ENCODE measurements at regions not wholly inside any gene's neighbourhood (a gene's known extent, or its start where the extent isn't known, plus 50 kb on each side); places are given as distances from the start of the nearest gene placed in this dataset.

DNA sequence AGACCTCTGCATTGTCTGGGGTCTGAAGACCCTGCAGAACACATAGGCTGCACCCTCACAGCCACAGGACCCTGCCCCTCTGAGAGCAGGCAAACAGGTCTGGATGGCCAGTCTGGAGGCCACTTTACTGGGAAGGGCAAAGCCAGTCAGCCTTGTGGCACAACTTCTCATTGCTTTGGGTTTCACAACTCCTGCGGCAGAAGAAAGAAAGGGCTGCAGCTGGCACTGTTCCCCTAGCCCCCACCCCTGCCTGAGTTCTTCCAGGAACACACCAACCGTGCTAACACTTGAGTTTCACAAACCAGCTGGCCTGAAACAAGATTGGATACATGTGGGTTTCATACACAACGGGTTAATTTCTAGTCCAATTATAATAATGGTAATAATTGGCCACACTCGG, 276.5 kb upstream of the MGAT5 start:
- no peak overlapping the region for H3K4me3 ChIP-seq (replicated peaks; ENCODE audit: low read depth, low read length)

DNA sequence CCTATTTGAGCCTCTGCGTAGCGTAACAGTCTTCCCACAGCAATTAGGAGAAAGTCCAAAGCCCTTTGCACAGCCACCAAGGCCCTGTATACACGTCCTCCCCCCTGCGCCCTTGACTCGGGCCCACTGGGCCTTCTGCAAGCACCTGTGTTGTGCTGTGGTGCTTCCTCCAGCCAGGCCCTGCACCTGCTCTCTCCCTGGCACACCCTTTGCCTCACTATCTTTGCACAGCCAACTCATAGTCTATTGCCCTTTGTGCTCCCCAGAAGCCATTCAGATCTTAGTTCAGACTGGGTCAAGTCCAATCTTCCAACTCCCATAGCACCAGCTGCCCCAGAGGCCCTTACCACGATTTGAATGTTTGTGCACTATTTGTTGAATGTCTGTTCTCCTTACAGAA, 271.6 kb upstream of the MGAT5 start:
- H3K27me3 ChIP-seq (replicated peaks; ENCODE audit: control insufficient read depth, insufficient read depth, low read length): no peaks in the 10 kb centered on the region; the same call in 1 of the 2 replicates
- DNase-seq (ENCODE audit: extremely low read depth, insufficient read length): no peak
- no peaks in the 10 kb centered on the region for H3K36me3 ChIP-seq (ENCODE audit: control insufficient read depth, insufficient read depth, low read length)
- no peak overlapping the region for H3K4me3 ChIP-seq (replicated peaks; ENCODE audit: low read depth, low read length)
- TF ChIP-seq, protein P1, sequence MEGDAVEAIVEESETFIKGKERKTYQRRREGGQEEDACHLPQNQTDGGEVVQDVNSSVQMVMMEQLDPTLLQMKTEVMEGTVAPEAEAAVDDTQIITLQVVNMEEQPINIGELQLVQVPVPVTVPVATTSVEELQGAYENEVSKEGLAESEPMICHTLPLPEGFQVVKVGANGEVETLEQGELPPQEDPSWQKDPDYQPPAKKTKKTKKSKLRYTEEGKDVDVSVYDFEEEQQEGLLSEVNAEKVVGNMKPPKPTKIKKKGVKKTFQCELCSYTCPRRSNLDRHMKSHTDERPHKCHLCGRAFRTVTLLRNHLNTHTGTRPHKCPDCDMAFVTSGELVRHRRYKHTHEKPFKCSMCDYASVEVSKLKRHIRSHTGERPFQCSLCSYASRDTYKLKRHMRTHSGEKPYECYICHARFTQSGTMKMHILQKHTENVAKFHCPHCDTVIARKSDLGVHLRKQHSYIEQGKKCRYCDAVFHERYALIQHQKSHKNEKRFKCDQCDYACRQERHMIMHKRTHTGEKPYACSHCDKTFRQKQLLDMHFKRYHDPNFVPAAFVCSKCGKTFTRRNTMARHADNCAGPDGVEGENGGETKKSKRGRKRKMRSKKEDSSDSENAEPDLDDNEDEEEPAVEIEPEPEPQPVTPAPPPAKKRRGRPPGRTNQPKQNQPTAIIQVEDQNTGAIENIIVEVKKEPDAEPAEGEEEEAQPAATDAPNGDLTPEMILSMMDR (IDR thresholded peaks at IDR 0.05; ENCODE audit: insufficient read depth, low read length, poor library complexity, severe bottlenecking): no peak

More for the DNA sequence above, 276.5 kb upstream of the MGAT5 start:
- TF ChIP-seq, protein P1 (IDR thresholded peaks at IDR 0.05; ENCODE audit: insufficient read depth, low read length, poor library complexity, severe bottlenecking): no peak
- no peaks in the 10 kb centered on the region for H3K36me3 ChIP-seq (ENCODE audit: control insufficient read depth, insufficient read depth, low read length)
- H3K27me3 ChIP-seq (replicated peaks; ENCODE audit: control insufficient read depth, insufficient read depth, low read length): no peaks in the 10 kb centered on the region
- no peak for DNase-seq (ENCODE audit: extremely low read depth, insufficient read length)

DNA sequence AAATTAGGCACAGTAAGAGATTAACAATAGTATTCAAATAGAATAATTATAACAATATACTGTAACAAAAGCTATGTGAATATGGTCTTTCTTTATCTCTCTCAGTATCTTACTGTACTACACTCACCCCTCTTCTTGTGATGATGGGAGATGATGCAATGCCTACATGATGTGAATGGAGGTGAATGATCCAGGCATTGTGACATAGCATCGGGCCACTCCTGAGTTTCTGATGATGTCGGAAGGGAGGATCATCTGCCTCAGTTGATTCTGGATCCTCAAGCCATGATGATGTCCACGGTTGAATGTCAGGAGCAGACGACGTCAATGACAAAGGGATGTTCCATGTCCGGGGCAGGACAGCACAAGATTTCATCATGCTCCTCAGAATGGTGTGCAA, 268.3 kb upstream of the MGAT5 start:
- Histone ChIP-seq H3K27me3 (replicated peaks; ENCODE audit: control insufficient read depth, insufficient read depth, low read length) (no peaks in the 10 kb centered on the region; the same call in 1 of the 2 replicates), H3K36me3 (ENCODE audit: control insufficient read depth, insufficient read depth, low read length) (no peaks in the 10 kb centered on the region), H3K4me3 (replicated peaks; ENCODE audit: low read depth, low read length) (no peak overlapping the region)
- TF ChIP-seq, protein P1 (IDR thresholded peaks at IDR 0.05; ENCODE audit: insufficient read depth, low read length, poor library complexity, severe bottlenecking): no peak
- no peak for DNase-seq (ENCODE audit: extremely low read depth, insufficient read length)

DNA sequence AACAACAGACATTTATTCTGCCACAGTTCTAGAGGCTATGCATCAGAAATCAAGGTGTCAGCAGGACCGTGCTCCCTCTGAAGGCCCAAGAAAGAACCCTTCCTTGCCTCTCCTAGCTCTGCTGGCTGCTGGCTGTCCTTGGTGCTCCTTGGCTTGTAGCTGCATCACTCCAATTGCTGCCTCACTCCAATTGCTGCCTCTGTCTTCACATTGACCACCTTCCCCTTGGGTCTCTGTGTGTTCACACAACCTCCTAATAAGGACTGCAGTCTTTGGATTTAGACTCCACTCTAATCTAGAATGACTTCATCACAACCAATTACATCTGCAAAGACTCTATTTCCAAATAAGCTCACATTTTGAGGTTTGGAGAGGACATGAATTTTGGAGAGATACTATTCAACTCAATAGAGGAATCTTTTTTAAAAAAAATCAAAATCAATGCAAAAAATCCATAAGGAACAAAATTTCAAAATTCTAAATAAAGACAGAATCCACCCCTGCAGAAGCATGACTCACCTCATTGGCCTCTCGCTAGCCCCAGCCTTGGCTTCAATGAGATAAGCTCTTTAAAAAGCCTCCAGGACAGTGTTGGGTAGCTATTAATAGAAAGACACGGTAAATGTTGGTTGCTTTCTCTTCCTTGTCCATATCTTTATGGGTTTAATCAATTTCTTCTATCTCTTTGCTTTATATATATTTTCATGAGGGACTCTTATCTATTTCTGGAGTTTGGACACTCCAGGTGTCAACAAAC, 267.6 kb upstream of the MGAT5 start:
- TF ChIP-seq, protein P1 (IDR thresholded peaks at IDR 0.05; ENCODE audit: insufficient read depth, low read length, poor library complexity, severe bottlenecking): no peak
- H3K36me3 ChIP-seq (ENCODE audit: control insufficient read depth, insufficient read depth, low read length): no peaks in the 10 kb centered on the region
- H3K4me3 ChIP-seq (replicated peaks; ENCODE audit: low read depth, low read length): no peak overlapping the region
- H3K27me3 ChIP-seq (replicated peaks; ENCODE audit: control insufficient read depth, insufficient read depth, low read length): no peaks in the 10 kb centered on the region; the same call in 1 of the 2 replicates
- DNase-seq (ENCODE audit: extremely low read depth, insufficient read length): no peak

DNA sequence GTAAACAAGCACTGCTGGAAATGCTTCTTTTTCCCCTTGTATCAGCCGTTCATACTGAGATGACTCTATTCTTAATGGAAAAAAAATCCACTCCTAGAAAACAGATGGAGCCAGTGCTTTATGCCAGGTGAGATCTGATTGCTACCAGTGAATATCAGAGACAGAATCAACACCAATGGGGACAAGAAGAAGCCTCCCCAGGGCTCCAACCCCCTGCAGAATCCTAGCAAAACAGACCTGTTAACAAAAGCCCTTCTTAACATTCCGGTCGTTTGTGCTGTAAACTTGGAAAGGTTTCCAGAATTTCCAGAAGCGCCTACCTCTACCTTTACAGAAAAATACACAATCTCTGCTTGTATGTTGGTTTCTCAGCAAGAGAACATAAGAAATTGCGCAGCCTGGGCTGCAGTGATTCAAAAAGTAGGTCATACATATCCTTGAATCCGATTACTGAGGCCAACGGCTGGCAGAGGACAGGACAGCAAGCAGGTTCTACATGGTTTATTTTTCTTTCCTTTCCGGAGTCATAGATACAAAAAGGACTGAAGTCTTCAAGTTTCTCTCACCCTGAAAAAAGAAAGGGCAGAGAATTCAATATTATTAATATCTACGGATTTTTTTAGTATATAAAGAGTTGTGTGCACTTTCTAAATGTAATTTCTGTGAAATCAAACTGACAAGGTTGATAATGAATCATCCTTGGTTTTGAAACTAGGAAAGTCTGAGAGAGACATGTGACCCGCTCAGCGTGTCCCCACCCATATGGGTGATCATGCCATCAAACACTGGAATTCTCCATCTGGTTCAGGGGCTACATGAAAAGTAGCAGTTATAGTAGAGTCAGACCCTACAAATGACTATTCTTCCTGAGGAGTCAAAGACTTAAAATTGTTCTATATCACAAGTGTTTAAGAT, 266.7 kb upstream of the MGAT5 start:
- TF ChIP-seq, protein P1 (IDR thresholded peaks at IDR 0.05; ENCODE audit: insufficient read depth, low read length, poor library complexity, severe bottlenecking): no peak
- H3K4me3 ChIP-seq (replicated peaks; ENCODE audit: low read depth, low read length): no peak overlapping the region
- no peaks in the 10 kb centered on the region for H3K36me3 ChIP-seq (ENCODE audit: control insufficient read depth, insufficient read depth, low read length)
- DNase-seq (ENCODE audit: extremely low read depth, insufficient read length): no peak
- no peaks in the 10 kb centered on the region; the same call in 1 of the 2 replicates for H3K27me3 ChIP-seq (replicated peaks; ENCODE audit: control insufficient read depth, insufficient read depth, low read length)
